ENCODE measurements at regions not wholly inside any gene's neighbourhood (a gene's known extent, or its start where the extent isn't known, plus 50 kb on each side); places are given as distances from the start of the nearest gene placed in this dataset.
"Not testable (repeated sequence)": the region's sequence is repeated elsewhere in the genome, so short reads cannot be mapped to it uniquely, and the experiment has no call there.

GRCh38 chr2:65611488-65611887, 179.1 kb upstream of the SPRED2 start:
- H3K4me3 Mint-ChIP-seq, result no peak overlapping the region
- H3K9me3 Mint-ChIP-seq, result no peaks in the 10 kb centered on the region
- DNase-seq, result no peak
- H3K27ac Mint-ChIP-seq, result no peak overlapping the region
- H3K4me1 Mint-ChIP-seq (ENCODE audit: low read depth), result peaks cover 4% of the 10 kb centered on the region
- H3K36me3 Mint-ChIP-seq (ENCODE audit: low read depth), result no peaks in the 10 kb centered on the region
- H3K27me3 Mint-ChIP-seq, result peaks cover 3% of the 10 kb centered on the region

DNA sequence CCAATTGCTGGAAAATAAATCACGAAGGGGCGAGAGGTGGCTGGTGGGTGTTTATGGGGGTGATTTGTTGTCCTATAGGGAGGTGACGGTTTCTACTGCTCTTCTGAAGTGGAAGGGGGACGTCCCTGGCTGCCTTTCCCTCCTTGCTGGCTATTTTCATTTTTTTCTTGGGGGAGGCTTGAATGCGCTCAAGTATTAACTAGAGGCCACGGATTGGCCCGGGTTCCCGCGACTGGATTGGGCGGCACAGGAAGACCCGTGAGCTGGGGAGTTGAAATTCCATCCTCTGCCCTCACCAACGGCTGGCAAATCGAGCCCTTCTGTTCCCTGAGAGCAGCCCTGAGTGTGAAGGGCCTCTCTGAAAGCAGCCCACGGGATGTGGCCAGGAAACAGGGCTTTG, 176.5 kb upstream of the SPRED2 start:
- H3K36me3 Mint-ChIP-seq (ENCODE audit: low read depth), result no peaks in the 10 kb centered on the region
- H3K4me3 Mint-ChIP-seq, result no peak overlapping the region
- no peaks in the 10 kb centered on the region for H3K9me3 Mint-ChIP-seq
- H3K27me3 Mint-ChIP-seq, result peaks cover 3% of the 10 kb centered on the region
- peaks cover 14% of the 10 kb centered on the region for H3K4me1 Mint-ChIP-seq (ENCODE audit: low read depth)
- DNase-seq, result no peak
- no peak overlapping the region for H3K27ac Mint-ChIP-seq

- Mint-ChIP-seq H3K27me3 (peaks cover 3% of the 10 kb centered on the region), H3K27ac (no peak overlapping the region), H3K9me3 (no peaks in the 10 kb centered on the region), H3K4me1 (ENCODE audit: low read depth) (peaks cover 14% of the 10 kb centered on the region), H3K36me3 (ENCODE audit: low read depth) (no peaks in the 10 kb centered on the region), H3K4me3 (no peak overlapping the region)
- no peak for DNase-seq
Measured at GRCh38 chr2:65608466-65608865, 176.1 kb upstream of the SPRED2 start.

DNA sequence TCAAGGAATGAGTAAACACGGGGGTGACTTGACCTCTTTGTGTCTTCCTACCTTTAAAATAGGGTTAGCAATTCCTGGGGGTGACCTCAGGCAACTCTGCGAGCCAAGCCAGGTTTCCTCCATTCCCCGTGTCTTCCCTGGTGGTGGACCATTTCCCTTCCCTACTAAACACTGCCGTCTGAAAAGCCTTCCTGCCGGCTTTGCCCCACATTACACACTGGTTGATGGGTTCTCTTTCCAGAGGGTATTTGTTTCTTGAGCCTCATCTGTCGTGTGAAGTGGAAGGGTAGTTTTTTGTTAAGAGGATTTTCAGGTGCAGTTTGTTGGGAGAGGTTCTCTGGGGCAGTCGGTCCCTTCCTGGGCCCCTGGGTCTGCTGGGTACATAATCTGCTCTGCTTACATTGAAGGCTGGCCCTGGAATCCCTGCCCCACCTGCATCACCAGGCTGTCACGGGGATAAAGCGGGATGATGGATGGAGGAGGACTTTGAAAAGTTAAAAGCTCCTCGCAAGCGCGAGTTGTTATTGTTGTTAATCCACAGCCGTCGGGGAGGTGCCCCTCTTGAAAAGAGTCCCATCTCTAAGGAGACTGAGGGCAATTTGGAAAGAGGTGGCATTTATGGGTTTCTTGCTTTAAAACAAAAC, 175.4 kb upstream of the SPRED2 start:
- Mint-ChIP-seq H3K9me3 (no peaks in the 10 kb centered on the region), H3K4me1 (ENCODE audit: low read depth) (peaks cover 14% of the 10 kb centered on the region), H3K27me3 (peaks cover 3% of the 10 kb centered on the region), H3K27ac (no peak overlapping the region), H3K4me3 (no peak overlapping the region), H3K36me3 (ENCODE audit: low read depth) (no peaks in the 10 kb centered on the region)
- DNase-seq, result no peak

DNA sequence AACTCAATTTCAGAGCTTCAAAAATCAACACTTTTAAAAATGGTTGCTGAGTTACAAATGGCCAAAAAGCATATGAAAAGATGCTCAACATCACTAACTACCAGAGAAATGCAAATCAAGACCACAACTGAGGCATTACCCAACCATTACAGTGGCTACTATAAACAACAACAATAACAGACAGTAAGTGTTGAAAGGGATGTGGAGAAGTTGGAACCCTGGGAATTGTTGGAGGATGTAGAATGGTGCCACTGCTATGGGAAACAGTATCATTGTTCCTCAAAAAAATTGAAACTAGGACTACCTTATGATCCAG, 173.3 kb upstream of the SPRED2 start:
- Mint-ChIP-seq H3K27ac (no peak overlapping the region), H3K4me3 (no peak overlapping the region), H3K27me3 (peaks cover 3% of the 10 kb centered on the region)

GRCh38 chr2:65605058-65605742, 172.8 kb upstream of the SPRED2 start:
- H3K27ac Mint-ChIP-seq, result no peak overlapping the region

More for the DNA sequence above, 173.3 kb upstream of the SPRED2 start:
- H3K36me3 Mint-ChIP-seq (ENCODE audit: low read depth), result no peaks in the 10 kb centered on the region
- no peaks in the 10 kb centered on the region for H3K9me3 Mint-ChIP-seq
- peaks cover 14% of the 10 kb centered on the region for H3K4me1 Mint-ChIP-seq (ENCODE audit: low read depth)
- no peak for DNase-seq

GRCh38 chr2:65604246-65604645, 171.8 kb upstream of the SPRED2 start:
- H3K4me3 Mint-ChIP-seq, result no peak overlapping the region
- H3K27ac Mint-ChIP-seq, result no peak overlapping the region
- H3K27me3 Mint-ChIP-seq, result peaks cover 3% of the 10 kb centered on the region
- no peaks in the 10 kb centered on the region for H3K9me3 Mint-ChIP-seq
- H3K36me3 Mint-ChIP-seq (ENCODE audit: low read depth), result no peaks in the 10 kb centered on the region
- no peak for DNase-seq
- H3K4me1 Mint-ChIP-seq (ENCODE audit: low read depth), result peaks cover 14% of the 10 kb centered on the region

More at GRCh38 chr2:65605058-65605742, 172.8 kb upstream of the SPRED2 start:
- no peaks in the 10 kb centered on the region for H3K36me3 Mint-ChIP-seq (ENCODE audit: low read depth)
- no peaks in the 10 kb centered on the region for H3K9me3 Mint-ChIP-seq
- DNase-seq, result no peak
- no peak overlapping the region for H3K4me3 Mint-ChIP-seq
- H3K4me1 Mint-ChIP-seq (ENCODE audit: low read depth), result peaks cover 14% of the 10 kb centered on the region
- peaks cover 3% of the 10 kb centered on the region for H3K27me3 Mint-ChIP-seq

GRCh38 chr2:65602603-65603235, 170.3 kb upstream of the SPRED2 start:
- Mint-ChIP-seq H3K4me1 (ENCODE audit: low read depth) (peaks cover 14% of the 10 kb centered on the region), H3K36me3 (ENCODE audit: low read depth) (no peaks in the 10 kb centered on the region), H3K4me3 (no peak overlapping the region), H3K27me3 (no peaks in the 10 kb centered on the region), H3K9me3 (no peaks in the 10 kb centered on the region), H3K27ac (no peak overlapping the region)
- DNase-seq, result no peak

GRCh38 chr2:65600871-65601270, 168.5 kb upstream of the SPRED2 start:
- not testable (repeated sequence) for DNase-seq; H3K4me3 Mint-ChIP-seq; H3K27me3 Mint-ChIP-seq; H3K36me3 Mint-ChIP-seq (ENCODE audit: low read depth); H3K27ac Mint-ChIP-seq; H3K9me3 Mint-ChIP-seq; H3K4me1 Mint-ChIP-seq (ENCODE audit: low read depth)

- not testable (repeated sequence) for H3K27ac Mint-ChIP-seq; H3K4me3 Mint-ChIP-seq; H3K4me1 Mint-ChIP-seq (ENCODE audit: low read depth); H3K27me3 Mint-ChIP-seq; H3K9me3 Mint-ChIP-seq; DNase-seq; H3K36me3 Mint-ChIP-seq (ENCODE audit: low read depth)
Measured at GRCh38 chr2:65600351-65600750, 168.0 kb upstream of the SPRED2 start.

- DNase-seq, result no peak
- peaks cover 5% of the 10 kb centered on the region for H3K27me3 Mint-ChIP-seq
- H3K4me3 Mint-ChIP-seq, result no peak overlapping the region
- H3K27ac Mint-ChIP-seq, result no peak overlapping the region
- no peaks in the 10 kb centered on the region for H3K36me3 Mint-ChIP-seq (ENCODE audit: low read depth)
- H3K4me1 Mint-ChIP-seq (ENCODE audit: low read depth), result no peaks in the 10 kb centered on the region
- H3K9me3 Mint-ChIP-seq, result peaks cover 5% of the 10 kb centered on the region
Measured at GRCh38 chr2:65599693-65600092, 167.3 kb upstream of the SPRED2 start.

GRCh38 chr2:65598996-65599395, 166.6 kb upstream of the SPRED2 start:
- Mint-ChIP-seq H3K27ac (no peak overlapping the region), H3K4me3 (no peak overlapping the region), H3K36me3 (ENCODE audit: low read depth) (no peaks in the 10 kb centered on the region), H3K27me3 (peaks cover 5% of the 10 kb centered on the region), H3K4me1 (ENCODE audit: low read depth) (no peaks in the 10 kb centered on the region), H3K9me3 (peaks cover 5% of the 10 kb centered on the region)
- no peak for DNase-seq

DNA sequence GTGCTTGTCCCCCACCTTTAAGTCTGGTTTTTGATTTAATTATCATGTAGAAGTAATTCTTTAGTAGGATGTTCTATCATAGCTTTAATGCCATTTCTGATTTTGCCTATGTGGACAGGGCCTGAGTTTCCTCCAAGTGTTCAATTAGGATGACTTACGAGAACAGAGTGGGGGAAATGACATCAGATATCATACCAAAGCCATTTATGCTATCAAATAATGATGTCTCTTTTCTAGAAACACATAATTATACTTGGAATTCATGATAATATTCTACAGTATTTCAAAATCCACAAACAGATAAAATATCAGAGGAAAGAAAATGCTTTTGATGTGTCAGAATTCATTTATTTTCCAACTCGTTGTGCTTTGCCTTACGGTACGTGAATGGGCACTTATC, 165.9 kb upstream of the SPRED2 start:
- Mint-ChIP-seq H3K4me1 (ENCODE audit: low read depth) (no peaks in the 10 kb centered on the region), H3K36me3 (ENCODE audit: low read depth) (no peaks in the 10 kb centered on the region), H3K4me3 (no peak overlapping the region), H3K27ac (no peak overlapping the region), H3K27me3 (peaks cover 5% of the 10 kb centered on the region), H3K9me3 (peaks cover 5% of the 10 kb centered on the region)
- DNase-seq, result no peak

DNA sequence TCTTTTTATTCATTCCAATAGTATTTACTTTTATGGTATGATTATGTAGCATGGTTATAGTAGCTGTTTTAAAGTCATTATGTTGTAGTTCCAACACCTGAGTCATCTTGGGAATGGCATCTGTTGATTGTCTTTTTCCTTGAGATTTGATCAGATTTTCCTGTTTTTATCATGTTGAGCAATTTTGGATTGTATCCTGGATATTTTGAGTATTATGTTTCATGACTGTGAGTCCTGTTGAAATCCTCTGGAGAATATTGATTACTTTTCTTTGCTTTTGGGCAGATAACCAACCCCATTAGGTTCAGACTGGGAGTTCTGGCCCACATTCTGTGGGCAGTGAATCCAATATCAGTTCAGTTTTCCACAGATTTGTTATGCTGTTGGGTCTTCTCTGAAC, 163.2 kb upstream of the SPRED2 start:
- no peak overlapping the region for H3K4me3 Mint-ChIP-seq
- no peak overlapping the region for H3K27ac Mint-ChIP-seq
- no peak for DNase-seq
- H3K27me3 Mint-ChIP-seq, result peaks cover 9% of the 10 kb centered on the region
- H3K9me3 Mint-ChIP-seq, result peaks cover 5% of the 10 kb centered on the region
- no peaks in the 10 kb centered on the region for H3K36me3 Mint-ChIP-seq (ENCODE audit: low read depth)
- no peaks in the 10 kb centered on the region for H3K4me1 Mint-ChIP-seq (ENCODE audit: low read depth)

- Mint-ChIP-seq H3K4me1 (ENCODE audit: low read depth) (no peaks in the 10 kb centered on the region), H3K27me3 (peaks cover 17% of the 10 kb centered on the region), H3K27ac (no peak overlapping the region), H3K36me3 (ENCODE audit: low read depth) (no peaks in the 10 kb centered on the region), H3K9me3 (peaks cover 5% of the 10 kb centered on the region), H3K4me3 (no peak overlapping the region)
- DNase-seq, result no peak
Measured at GRCh38 chr2:65594150-65594549, 161.8 kb upstream of the SPRED2 start.

Measured in activated T-cell treated with anti-CD3 and anti-CD28 coated beads, Interleukin-2, amount 50 U/mL, for 24 hours (primary cell).